NCI-H82 treated with DMSO at 0.1 percent for 48 hours (cell line): ENCODE measurements at regions not wholly inside any gene's neighbourhood (a gene's known extent, or its start where the extent isn't known, plus 50 kb on each side); places are given as distances from the start of the nearest gene placed in this dataset.

ENCODE experiments used
- DNase-seq: peaks from one replicate; lab custom pipeline; 2025; ENCODE audit not compliant: unreplicated experiment; lab: John Stamatoyannopoulos, UW

DNA sequence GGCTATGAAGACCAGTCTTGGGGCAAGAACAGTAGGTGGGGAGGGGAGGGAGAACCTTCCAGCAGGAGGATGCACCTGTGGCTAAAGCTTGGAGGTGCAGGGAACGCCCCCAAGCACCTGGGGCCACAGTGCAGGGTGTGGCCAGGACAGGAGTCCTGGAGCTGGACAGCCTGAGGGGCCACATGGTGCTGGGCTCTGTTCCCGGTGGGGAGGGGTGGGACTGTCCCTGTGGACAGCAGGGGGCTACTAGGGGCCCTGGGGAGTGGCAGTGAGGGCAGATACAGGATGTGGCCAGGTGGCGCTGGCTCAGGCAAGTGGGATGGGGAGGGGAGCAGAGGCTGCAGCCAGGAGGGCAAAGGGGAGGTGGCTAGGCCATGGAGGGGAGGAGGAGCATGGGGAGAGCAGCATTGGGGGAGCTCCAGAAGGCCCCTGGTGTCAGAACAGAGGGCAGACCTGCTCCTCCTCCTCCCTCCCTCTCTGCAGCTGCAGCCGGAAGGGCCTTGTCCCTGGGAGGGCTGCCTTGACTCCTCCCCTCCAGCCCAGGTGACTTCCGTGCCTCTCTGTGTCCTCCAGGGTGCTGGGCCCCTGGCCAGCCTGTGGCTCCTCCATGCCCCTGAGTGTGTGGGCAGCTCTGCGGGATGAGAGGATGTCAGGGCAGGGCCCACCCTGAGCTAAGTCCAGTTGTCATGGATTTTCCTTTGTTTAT lies 68.4 kb upstream of the DLK1 start:
- no peak for DNase-seq

DNA sequence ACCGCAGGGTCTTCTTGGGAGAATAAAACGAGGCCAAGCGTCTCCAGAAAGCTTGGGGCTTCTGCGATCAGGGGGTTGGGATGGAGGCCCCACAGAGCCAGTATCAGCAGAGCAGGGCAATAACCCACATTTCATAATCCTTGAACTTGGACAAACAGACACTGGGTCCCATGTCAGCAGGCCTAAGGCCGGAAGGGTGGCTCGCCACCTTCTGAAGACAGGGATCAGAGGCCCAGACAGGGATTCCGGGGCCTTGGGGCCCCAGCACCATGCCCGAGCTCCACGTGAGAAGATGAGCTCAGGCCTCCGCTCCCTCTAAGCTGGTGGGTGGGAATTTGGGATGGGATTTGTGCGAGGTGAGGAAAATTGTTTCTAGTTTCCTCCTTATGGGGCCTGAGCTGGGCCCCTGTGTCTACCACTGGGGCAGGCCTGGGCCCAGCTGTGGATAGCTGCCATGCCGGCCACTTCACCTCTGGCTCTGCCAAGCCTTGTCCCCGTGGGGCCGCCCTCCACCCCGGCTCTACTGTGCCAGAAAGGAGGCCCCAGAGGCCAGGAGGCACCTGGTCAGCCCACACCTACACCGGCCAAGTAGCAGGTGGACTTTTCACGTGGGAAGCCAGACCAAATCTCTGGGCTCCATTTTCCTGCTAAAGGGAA lies 67.2 kb upstream of the DLK1 start:
- no peak for DNase-seq

DNA sequence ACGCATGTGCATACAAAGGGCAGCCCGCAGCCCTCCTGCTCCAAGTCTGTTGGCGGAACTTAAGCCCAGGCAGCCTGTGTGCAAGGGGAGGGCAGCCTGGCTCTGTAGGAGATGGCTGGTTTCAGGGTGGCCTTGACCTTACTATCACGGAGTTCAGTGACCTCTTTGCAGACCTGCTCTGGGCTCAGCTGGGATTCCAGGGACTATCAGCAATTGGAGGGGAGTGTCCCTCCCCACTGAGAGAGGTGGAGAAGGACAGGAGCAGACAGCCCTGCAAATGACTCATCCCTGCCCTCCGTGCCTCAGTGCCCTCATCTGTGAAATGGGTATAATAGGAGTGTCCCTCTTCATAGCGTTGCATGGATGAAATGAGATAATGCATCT lies 66.2 kb upstream of the DLK1 start:
- no peak for DNase-seq

DNA sequence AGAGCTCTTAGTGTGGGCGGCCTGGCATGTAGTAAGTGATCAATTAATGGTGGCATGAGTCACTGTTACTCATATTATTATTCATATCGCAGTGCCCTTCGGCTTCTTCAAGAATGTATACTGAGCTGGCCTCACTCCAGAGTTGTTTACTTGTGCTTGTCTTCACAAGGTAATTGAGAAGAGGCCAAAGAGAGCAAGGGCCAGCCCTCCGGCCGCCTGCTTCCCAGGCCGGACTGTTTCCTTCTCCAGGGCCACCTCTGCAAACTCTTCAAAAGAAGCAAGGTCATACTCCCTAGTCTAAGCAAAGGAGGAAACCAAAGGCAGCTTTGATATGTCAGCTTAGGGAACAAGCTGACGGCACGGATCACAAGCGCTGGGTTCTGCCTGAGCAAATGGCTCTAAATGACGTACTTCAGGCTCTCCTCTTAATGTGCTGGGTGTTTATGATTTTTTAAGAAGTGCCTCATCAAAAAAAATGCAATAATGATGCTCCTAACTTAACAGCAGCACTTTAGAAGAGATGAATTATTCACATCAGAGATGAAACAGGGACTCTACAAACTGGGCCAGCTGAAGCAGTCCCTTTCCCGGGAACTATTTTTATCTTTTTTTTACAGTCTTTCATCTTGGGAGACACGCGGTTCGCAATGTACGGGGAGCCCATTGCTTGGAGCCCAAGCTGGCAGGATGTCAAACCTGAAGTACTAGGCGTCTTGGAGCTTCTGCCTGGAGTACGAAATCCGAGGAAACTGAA lies 65.6 kb upstream of the DLK1 start:
- DNase-seq: no peak

- DNase-seq: no peak
Measured at GRCh38 chr14:100662879-100663760, 63.6 kb upstream of the DLK1 start.

DNA sequence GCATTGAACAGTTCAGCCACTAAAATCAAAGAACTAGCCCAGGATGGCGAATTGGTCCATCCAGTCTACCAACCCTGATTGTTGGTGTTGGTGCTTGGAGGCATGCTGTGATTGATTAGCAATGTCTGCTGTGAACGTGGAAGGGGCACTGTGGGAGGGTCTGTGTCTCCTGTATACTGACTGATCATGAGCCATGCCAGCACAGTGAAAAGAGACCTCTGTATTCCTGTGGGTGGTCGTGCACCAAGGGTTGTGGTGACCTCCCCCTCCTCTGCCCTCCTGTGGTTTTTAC lies 63.0 kb upstream of the DLK1 start:
- no peak for DNase-seq

DNA sequence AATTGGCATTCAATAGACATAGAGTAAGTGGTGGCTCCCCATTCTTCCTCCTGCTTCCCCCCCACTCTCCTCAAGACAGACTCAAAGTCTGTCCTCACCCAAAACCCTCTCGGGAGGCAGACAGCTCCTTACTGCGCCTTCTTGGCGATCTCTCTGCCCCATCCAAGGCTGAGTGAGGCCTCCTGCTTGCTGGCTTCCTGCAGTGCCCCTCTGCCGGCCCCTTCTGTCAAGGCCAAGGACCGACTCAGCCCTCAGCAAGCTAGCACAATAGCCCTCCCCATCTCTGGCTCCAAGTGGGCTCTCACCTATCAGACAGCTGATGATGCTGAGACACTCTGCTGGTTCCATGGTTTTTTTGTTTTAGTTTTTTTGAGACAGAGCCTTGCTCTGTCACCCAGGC lies 62.5 kb upstream of the DLK1 start:
- no peak for DNase-seq

DNA sequence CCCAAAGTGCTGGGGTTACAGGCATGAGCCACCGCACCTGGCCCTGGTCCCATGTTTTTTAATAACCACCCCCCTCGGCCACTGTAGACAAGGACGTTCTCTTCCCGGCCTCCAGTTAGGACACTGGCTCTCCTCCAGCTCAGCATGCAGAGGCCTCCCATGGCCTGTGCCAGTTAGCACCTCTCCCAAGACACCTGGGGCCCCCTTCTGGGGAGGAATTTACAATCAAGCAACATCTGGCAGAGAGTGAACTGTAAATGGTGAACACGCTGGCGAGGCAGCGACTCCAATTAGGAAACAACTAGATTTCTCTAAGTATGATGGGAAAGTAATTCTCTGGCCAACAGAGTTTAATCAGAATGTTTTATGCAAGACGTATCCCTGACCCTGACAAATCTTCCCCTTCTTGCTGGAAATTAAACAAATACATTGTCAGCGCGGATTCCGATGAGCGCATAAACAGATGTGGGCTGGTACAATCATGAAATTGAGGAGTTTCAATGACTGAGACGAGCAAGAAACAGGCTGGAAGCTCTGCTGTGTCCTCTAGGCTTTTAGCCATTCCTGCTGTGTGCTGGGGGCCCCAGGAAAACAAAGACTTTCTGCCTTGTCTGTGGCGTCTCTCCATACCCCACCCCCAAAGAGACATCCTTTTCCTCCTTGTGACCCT lies 61.7 kb upstream of the DLK1 start:
- DNase-seq: no peak

GRCh38 chr14:100665511-100666032 lies 61.1 kb upstream of the DLK1 start:
- no peak for DNase-seq

DNA sequence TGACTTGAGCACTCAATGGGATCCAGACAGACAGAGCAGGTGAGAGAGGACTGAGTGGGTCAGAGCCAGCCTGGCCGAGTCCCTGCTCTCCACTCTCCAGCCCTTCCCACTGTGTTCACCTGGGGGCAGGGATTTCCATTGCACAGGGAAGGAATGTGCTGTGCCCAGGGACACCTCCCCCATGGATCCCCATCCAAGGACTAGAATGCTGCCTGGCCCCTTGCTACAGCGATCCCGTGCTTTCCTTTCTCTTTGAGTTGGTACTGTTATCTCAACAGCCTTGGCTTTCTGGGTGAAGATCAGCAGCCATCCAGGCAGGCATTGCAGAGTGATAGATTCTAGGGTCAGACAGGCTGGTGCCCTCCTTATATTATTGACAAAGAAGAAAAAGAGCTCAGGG lies 60.3 kb upstream of the DLK1 start:
- DNase-seq: no peak

DNA sequence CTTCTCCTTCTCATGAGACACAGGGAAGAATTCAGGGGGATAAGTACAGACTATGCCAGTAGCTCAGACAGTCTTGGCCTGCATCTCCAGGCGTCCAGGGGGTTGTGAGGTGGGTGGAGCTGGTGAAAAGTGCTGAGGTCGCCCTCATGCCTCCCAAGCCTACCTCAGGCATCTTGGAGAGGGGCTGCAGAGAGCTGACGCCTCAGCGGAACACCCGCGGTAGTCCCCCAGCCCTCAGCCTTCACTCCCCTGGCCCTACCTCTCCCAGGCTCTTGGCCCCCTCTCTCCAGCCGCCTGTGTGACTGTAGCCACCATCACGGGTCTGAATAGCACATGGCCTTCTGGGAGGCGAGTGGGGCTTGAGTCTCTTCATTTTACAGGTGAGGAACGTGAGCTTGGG lies 59.8 kb upstream of the DLK1 start:
- DNase-seq: no peak

DNA sequence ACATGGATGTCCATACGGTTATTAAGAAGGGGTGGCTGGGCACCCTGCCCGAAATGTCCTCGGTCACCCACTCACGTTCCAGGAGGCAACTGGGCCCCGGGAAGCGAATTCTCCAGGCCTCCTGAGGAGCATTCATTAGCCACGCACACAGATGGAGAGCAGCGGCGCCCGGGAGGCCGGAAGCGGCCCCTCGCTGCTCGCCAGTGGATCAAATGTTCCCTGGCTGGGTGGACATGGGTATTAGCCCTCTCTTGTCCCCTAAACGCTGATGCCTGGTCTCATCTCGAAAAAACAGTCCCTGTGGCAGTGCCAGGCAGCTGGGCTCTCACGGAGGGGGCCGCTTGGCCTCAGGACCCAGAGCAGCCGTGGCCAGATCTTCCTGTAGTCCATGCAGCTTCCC lies 59.0 kb upstream of the DLK1 start:
- no peak for DNase-seq

- DNase-seq: no peak
Measured at GRCh38 chr14:100668352-100668751, 58.3 kb upstream of the DLK1 start.

DNA sequence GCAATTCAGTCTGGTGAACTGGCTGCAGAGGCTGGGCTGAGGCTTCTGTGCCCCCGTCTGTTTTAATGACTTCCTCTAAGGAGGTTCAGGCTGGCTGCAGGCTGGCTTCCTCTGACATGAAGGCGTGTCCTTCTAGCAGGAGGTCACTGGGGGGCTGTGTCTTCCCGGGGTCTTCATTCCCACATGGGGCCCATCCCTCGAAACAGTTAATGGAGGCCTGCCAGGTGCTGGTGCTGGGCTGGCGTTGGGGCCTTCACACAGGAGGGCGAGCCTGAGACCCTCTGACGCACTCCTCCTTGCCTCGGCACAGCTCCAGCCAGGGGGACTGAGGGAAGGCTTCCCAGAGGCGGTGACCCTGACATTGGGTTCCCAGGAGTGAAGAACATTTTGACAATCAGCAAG lies 57.7 kb upstream of the DLK1 start:
- no peak for DNase-seq

- no peak for DNase-seq
Measured at GRCh38 chr14:100669468-100669867, 57.2 kb upstream of the DLK1 start.

GRCh38 chr14:100670017-100670752 lies 56.5 kb upstream of the DLK1 start:
- DNase-seq: no peak

DNA sequence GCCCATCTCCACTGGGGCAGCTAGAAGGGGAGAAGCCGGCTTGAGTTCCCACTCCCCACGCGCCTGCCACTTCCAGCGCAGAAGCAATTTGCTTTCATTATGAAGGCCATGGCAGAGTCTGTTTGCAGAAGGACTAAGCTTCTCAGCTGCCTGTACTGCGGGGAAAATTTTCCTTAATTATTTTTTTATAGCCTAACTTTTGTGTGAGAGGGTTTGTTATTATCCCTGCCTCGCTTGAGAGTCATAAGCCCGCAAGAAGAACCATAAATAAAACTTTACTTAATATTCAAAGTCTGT lies 56.0 kb upstream of the DLK1 start:
- DNase-seq: no peak

GRCh38 chr14:100671386-100671901 lies 55.2 kb upstream of the DLK1 start:
- no peak for DNase-seq

DNA sequence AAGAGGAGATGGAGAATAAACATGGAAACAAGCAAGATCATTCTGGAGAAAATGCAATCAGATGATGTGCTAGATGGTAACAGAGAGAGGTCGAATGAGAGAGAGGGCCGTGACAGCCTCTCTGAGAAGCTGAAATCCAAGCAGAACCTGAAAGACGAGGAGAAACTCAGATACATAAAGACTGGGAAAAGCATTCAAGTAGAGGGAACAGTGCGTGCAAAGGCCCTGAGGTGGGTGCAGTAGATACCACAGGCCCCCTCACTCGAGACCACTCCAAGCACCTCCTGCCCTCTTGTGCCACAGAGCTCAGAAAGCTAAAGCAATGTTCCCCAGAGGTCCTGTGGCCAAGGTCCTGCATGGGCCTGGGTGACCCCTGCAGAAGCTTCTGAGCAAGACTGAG lies 54.8 kb upstream of the DLK1 start:
- DNase-seq: no peak
